GM12874 (cell line): ENCODE measurements at regions not wholly inside any gene's neighbourhood (a gene's known extent, or its start where the extent isn't known, plus 50 kb on each side); places are given as distances from the start of the nearest gene placed in this dataset.
A peak's percentile ranks its signal among the peaks of the same experiment; 100 is the strongest.

Experiments
- CTCF ChIP-seq: IDR thresholded peaks from 2 replicates; pipeline ENCODE4 v1.5.1; 2011; ENCODE audit warnings: low read depth, mild to moderate bottlenecking, control low read depth, low read length, moderate library complexity; ENCODE audit not compliant: insufficient read depth

- no peak for TF ChIP-seq CTCF
Measured at GRCh38 chr2:42859791-42860190, 67.4 kb upstream of the HAAO start.

- TF ChIP-seq CTCF: peak; percentile 78
Measured at GRCh38 chr2:42859006-42859552, 66.7 kb upstream of the HAAO start.

- no peak for TF ChIP-seq CTCF
Measured at GRCh38 chr2:42858140-42859005, 66.0 kb upstream of the HAAO start.

GRCh38 chr2:42856891-42857632 is 64.7 kb upstream of the HAAO start:
- TF ChIP-seq CTCF: no peak

- TF ChIP-seq CTCF: no peak
Measured at GRCh38 chr2:42856106-42856860, 63.9 kb upstream of the HAAO start.

- no peak for TF ChIP-seq CTCF
Measured at GRCh38 chr2:42855221-42855970, 63.0 kb upstream of the HAAO start.
